ENCODE measurements at regions not wholly inside any gene's neighbourhood (a gene's known extent, or its start where the extent isn't known, plus 50 kb on each side); places are given as distances from the start of the nearest gene placed in this dataset.

- TF ChIP-seq, protein P1, sequence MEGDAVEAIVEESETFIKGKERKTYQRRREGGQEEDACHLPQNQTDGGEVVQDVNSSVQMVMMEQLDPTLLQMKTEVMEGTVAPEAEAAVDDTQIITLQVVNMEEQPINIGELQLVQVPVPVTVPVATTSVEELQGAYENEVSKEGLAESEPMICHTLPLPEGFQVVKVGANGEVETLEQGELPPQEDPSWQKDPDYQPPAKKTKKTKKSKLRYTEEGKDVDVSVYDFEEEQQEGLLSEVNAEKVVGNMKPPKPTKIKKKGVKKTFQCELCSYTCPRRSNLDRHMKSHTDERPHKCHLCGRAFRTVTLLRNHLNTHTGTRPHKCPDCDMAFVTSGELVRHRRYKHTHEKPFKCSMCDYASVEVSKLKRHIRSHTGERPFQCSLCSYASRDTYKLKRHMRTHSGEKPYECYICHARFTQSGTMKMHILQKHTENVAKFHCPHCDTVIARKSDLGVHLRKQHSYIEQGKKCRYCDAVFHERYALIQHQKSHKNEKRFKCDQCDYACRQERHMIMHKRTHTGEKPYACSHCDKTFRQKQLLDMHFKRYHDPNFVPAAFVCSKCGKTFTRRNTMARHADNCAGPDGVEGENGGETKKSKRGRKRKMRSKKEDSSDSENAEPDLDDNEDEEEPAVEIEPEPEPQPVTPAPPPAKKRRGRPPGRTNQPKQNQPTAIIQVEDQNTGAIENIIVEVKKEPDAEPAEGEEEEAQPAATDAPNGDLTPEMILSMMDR (IDR thresholded peaks at IDR 0.05; ENCODE audit: low read depth, low read length) = no peak
- TF ChIP-seq EZH2phosphoT487 (IDR thresholded peaks at IDR 0.05; ENCODE audit: low read depth) = no peak
Measured at GRCh38 chr5:107208867-107209266, 461.9 kb downstream of the EFNA5 start.
